HG02938 (cell line): ENCODE measurements at regions not wholly inside any gene's neighbourhood (a gene's known extent, or its start where the extent isn't known, plus 50 kb on each side); places are given as distances from the start of the nearest gene placed in this dataset.

ENCODE experiments used
- ATAC-seq: cut with Tn5 transposase; IDR thresholded peaks from one replicate; pipeline ENCODE4 v1.9.1; 2021; ENCODE audit warnings: mild to moderate bottlenecking, moderate library complexity; ENCODE audit not compliant: unreplicated experiment

GRCh38 chr6:66740346-66740745 is 1033.3 kb upstream of the EYS start:
- no peak for ATAC-seq

- no peak for ATAC-seq
Observed at GRCh38 chr6:66735106-66735890, 1028.3 kb upstream of the EYS start.

- no peak for ATAC-seq
Observed at GRCh38 chr6:66731310-66731709, 1024.3 kb upstream of the EYS start.

- ATAC-seq, result no peak
Observed at GRCh38 chr6:66725670-66726069, 1018.6 kb upstream of the EYS start.

GRCh38 chr6:66717801-66718200 is 1010.8 kb upstream of the EYS start:
- no peak for ATAC-seq

GRCh38 chr6:66699385-66699784 is 992.4 kb upstream of the EYS start:
- no peak for ATAC-seq

- no peak for ATAC-seq
Observed at GRCh38 chr6:66689608-66690007, 982.6 kb upstream of the EYS start.

- ATAC-seq, result no peak
Observed at GRCh38 chr6:66687611-66688140, 980.6 kb upstream of the EYS start.

GRCh38 chr6:66675906-66676305 is 968.9 kb upstream of the EYS start:
- no peak for ATAC-seq

- ATAC-seq, result no peak
Observed at GRCh38 chr6:66664112-66664511, 957.1 kb upstream of the EYS start.

- ATAC-seq, result no peak
Observed at GRCh38 chr6:66662721-66663507, 955.9 kb upstream of the EYS start.

GRCh38 chr6:66662196-66662595 is 955.2 kb upstream of the EYS start:
- ATAC-seq, result no peak

GRCh38 chr6:66655420-66655819 is 948.4 kb upstream of the EYS start:
- ATAC-seq, result no peak

GRCh38 chr6:66638518-66638917 is 931.5 kb upstream of the EYS start:
- ATAC-seq, result no peak

- ATAC-seq, result no peak
Observed at GRCh38 chr6:66638099-66638498, 931.1 kb upstream of the EYS start.

GRCh38 chr6:66628917-66629316 is 921.9 kb upstream of the EYS start:
- no peak for ATAC-seq

GRCh38 chr6:66623050-66623449 is 916.0 kb upstream of the EYS start:
- ATAC-seq, result no peak

GRCh38 chr6:66605971-66606370 is 898.9 kb upstream of the EYS start:
- no peak for ATAC-seq

GRCh38 chr6:66605011-66605410 is 898.0 kb upstream of the EYS start:
- no peak for ATAC-seq

GRCh38 chr6:66599541-66599940 is 892.5 kb upstream of the EYS start:
- no peak for ATAC-seq

GRCh38 chr6:66578362-66578761 is 871.3 kb upstream of the EYS start:
- no peak for ATAC-seq

- no peak for ATAC-seq
Observed at GRCh38 chr6:66568271-66568670, 861.2 kb upstream of the EYS start.
